Motor neuron (in vitro differentiated cells): ENCODE measurements at regions not wholly inside any gene's neighbourhood (a gene's known extent, or its start where the extent isn't known, plus 50 kb on each side); places are given as distances from the start of the nearest gene placed in this dataset.

ENCODE experiments used
- ATAC-seq, 8 experiments: fragments of 200-7000 bp; cut with Tn5 transposase; replicated peaks in 6 of 8; 2 replicates each; pipeline ENCODE4 v1.8.0; 2021; ENCODE audit warnings: mild to moderate bottlenecking in 8 of 8, moderate library complexity in 8 of 8
- H3K27ac ChIP-seq, 2 donors: fragments of 250-450 bp; sonication (Bioruptor Pico); 2 replicates each; pipeline ENCODE4 v1.9.0; 2021; ENCODE audit warnings: antibody characterized with exemption in 2 of 2, mild to moderate bottlenecking in 2 of 2, moderate library complexity in 1 of 2
- H3K4me1 ChIP-seq, 2 donors: fragments of 250-450 bp; sonication (Bioruptor Pico); replicated peaks in 1 of 2; 2 replicates each; pipeline ENCODE4 v1.6.1; 2021; ENCODE audit warnings: antibody characterized with exemption in 2 of 2, mild to moderate bottlenecking in 2 of 2, moderate library complexity in 1 of 2
- H3K4me3 ChIP-seq, 5 donors: fragments of 250-450 bp; sonication (Bioruptor Pico); 2 replicates each; pipeline ENCODE4 v1.9.0; 2021; ENCODE audit warnings: antibody characterized with exemption in 5 of 5, mild to moderate bottlenecking in 5 of 5, moderate library complexity in 4 of 5
- WGBS, 10 experiments: fragments of 450-650 bp; shearing (Covaris generic); methylation state at CpG; one replicate each; pipeline ENCODE4 v1.0.0; 2022; 5-methylcytosine and 5-hydroxymethylcytosine counted together
- in situ Hi-C, 9 experiments: fragments of 400-800 bp; cut with MboI; loops; one replicate each; pipeline ENCODE4 v1.15.0; 2021; ENCODE audit warnings: low sequenced_read_pairs in 9 of 9, low pct_unique_long_range_greater_than_20kb in 2 of 9; ENCODE audit not compliant: unreplicated experiment in 9 of 9

GRCh38 chr4:86543080-86543479, 51.0 kb upstream of the PTPN13 start:
- H3K27ac ChIP-seq = no peak overlapping the region
- in situ Hi-C loops = no loop called here
- H3K4me3 ChIP-seq = no peak overlapping the region

GRCh38 chr4:86543560-86544309, 50.4 kb upstream of the PTPN13 start:
- WGBS, 10 experiments = 0 to 80% (median 35%) methylated on average over 1 to 2 of the region's 2 CpGs; no CpG with 5 or more reads in 1 of the 10 experiments
- H3K4me3 ChIP-seq = no peak overlapping the region
- no peak overlapping the region for H3K27ac ChIP-seq
- in situ Hi-C loops = no loop called here
- peak in 1 of 8 experiments; percentile 40 for ATAC-seq
- peaks cover 0 to 11% of the 10 kb centered on the region in 2 donors for H3K4me1 ChIP-seq

More at GRCh38 chr4:86543080-86543479, 51.0 kb upstream of the PTPN13 start:
- 25 to 100% (median 80%) methylated on average over 1 to 3 of the region's 3 CpGs for WGBS, 10 experiments
- H3K4me1 ChIP-seq = peaks cover 0 to 11% of the 10 kb centered on the region in 2 donors
- no peak for ATAC-seq

GRCh38 chr4:86544310-86544966, 49.7 kb upstream of the PTPN13 start:
- H3K27ac ChIP-seq = no peak overlapping the region

More at GRCh38 chr4:86544310-86544966, 49.7 kb upstream of the PTPN13 start:
- 0 to 81% (median 34%) methylated on average over 1 to 2 of the region's 2 CpGs; no CpG with 5 or more reads in 2 of the 10 experiments for WGBS, 10 experiments
- peaks cover 0 to 11% of the 10 kb centered on the region in 2 donors for H3K4me1 ChIP-seq
- H3K4me3 ChIP-seq = no peak overlapping the region
- peak in 1 of 8 experiments; percentile 5 for ATAC-seq
- in situ Hi-C loops = no loop called here
